SK-N-SH (cell line): ENCODE measurements at regions not wholly inside any gene's neighbourhood (a gene's known extent, or its start where the extent isn't known, plus 50 kb on each side); places are given as distances from the start of the nearest gene placed in this dataset.

Source experiments
- EZH2phosphoT487 ChIP-seq: fragments of 200-600 bp; sonication (generic); IDR thresholded peaks from 2 replicates; pipeline ENCODE4 v1.6.1; 2017; ENCODE audit warnings: low read depth, mixed run types, mild to moderate bottlenecking, antibody characterized with exemption, moderate library complexity, borderline replicate concordance
- FOXM1 ChIP-seq: IDR thresholded peaks from 2 replicates; pipeline ENCODE4 v1.4.0; 2012; ENCODE audit warnings: low read depth, mild to moderate bottlenecking
- NRF1 ChIP-seq: IDR thresholded peaks from 2 replicates; pipeline ENCODE4 v1.6.1; 2012; ENCODE audit warnings: low read depth, mild to moderate bottlenecking, low read length
- POLR2AphosphoS5 ChIP-seq: IDR thresholded peaks from 2 replicates; pipeline ENCODE4 v1.6.1; 2012; ENCODE audit warnings: low read depth, low read length
- RAD21 ChIP-seq: IDR thresholded peaks from 2 replicates; pipeline ENCODE4 v1.6.1; 2012; ENCODE audit warnings: mild to moderate bottlenecking, low read length
- RCOR1 ChIP-seq: fragments of 150-350 bp; IDR thresholded peaks from 2 replicates; pipeline ENCODE4 v1.6.1; 2017; ENCODE audit warnings: antibody characterized with exemption, low read length
- TF ChIP-seq, protein P1 (sequence below): fragments of 200-600 bp; sonication (generic); IDR thresholded peaks from 2 replicates; pipeline ENCODE4 v1.6.1; 2017; ENCODE audit warnings: antibody characterized with exemption, mild to moderate bottlenecking, moderate library complexity

DNA sequence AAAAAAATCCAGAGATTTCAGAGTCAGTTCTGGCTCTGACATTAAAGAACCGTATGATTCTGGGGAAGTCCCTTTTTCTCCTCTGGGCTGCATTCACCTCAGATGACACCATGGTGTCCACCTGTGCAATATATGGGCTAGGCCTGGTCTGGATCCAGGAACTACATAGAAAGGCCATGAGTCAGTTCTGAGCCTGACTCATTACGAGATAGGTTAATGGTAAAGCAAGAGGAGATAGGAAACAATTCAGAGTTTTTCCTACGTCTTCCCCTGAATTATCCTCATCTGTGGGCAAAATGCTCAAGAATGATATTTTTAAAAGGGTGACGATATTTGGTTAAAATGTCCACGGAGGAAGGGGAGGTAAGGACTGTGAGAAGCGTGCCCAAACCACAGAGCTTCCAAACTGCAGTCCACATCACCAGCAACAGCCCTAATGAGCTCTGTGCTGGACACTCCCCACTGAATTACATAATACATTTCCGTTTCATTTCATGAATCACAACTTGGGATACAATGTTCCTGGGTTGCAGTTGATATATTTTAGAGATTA, 180.1 kb upstream of the OSR1 start:
- TF ChIP-seq, protein P1, sequence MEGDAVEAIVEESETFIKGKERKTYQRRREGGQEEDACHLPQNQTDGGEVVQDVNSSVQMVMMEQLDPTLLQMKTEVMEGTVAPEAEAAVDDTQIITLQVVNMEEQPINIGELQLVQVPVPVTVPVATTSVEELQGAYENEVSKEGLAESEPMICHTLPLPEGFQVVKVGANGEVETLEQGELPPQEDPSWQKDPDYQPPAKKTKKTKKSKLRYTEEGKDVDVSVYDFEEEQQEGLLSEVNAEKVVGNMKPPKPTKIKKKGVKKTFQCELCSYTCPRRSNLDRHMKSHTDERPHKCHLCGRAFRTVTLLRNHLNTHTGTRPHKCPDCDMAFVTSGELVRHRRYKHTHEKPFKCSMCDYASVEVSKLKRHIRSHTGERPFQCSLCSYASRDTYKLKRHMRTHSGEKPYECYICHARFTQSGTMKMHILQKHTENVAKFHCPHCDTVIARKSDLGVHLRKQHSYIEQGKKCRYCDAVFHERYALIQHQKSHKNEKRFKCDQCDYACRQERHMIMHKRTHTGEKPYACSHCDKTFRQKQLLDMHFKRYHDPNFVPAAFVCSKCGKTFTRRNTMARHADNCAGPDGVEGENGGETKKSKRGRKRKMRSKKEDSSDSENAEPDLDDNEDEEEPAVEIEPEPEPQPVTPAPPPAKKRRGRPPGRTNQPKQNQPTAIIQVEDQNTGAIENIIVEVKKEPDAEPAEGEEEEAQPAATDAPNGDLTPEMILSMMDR = no peak
- TF ChIP-seq EZH2phosphoT487 = no peak
- TF ChIP-seq POLR2AphosphoS5 = peak; percentile 56; the same call in 1 of the 2 replicates
- TF ChIP-seq RCOR1 = no peak
- no peak for TF ChIP-seq RAD21
- TF ChIP-seq FOXM1 = peak; percentile 79
- no peak for TF ChIP-seq NRF1
